ENCODE measurements at regions not wholly inside any gene's neighbourhood (a gene's known extent, or its start where the extent isn't known, plus 50 kb on each side); places are given as distances from the start of the nearest gene placed in this dataset.
"Not testable (repeated sequence)": the region's sequence is repeated elsewhere in the genome, so short reads cannot be mapped to it uniquely, and the experiment has no call there.

GRCh38 chr9:135296735-135297455, 182.7 kb upstream of the PPP1R26 start:
- no peak for DNase-seq (ENCODE audit: low read depth)

GRCh38 chr9:135297456-135298075, 182.0 kb upstream of the PPP1R26 start:
- DNase-seq (ENCODE audit: low read depth): no peak

GRCh38 chr9:135299239-135299590, 180.4 kb upstream of the PPP1R26 start:
- no peak for DNase-seq (ENCODE audit: low read depth)

DNA sequence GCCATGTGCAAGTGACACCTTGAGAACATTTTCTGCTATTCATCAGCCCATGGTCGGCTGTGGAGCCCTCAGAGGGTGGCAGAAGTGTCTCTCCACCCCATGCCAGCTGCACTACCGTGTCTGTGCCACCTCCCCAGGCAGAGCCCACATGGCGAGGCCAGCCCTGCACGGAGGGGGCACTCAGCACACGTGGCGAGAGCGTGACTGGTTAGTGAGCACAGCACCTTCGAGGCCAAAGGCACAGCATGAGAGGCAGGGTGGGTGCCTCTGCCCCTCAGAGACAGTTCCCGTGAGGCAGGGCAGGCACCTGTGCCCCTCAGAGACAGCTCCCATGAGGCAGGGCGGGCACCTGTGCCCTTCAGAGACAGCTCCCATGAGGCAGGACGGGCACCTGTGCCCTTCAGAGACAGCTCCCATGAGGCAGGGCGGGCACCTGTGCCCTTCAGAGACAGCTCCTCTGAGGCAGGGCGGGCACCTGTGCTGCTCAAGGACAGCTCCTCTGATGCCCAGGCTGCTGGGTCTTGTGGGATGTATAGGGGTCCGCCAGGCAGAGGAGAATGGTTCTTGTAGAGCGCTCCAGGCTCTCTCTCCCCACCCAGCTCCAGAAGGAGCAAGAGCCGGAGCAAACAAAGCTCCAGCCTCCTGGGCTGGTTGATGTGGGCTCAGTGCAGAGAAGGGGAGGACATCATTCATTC, 179.8 kb upstream of the PPP1R26 start:
- DNase-seq (ENCODE audit: low read depth): no peak

- DNase-seq (ENCODE audit: low read depth): no peak
Observed at GRCh38 chr9:135300346-135301141, 179.0 kb upstream of the PPP1R26 start.

- DNase-seq (ENCODE audit: low read depth): no peak
Observed at GRCh38 chr9:135301271-135302263, 178.0 kb upstream of the PPP1R26 start.

DNA sequence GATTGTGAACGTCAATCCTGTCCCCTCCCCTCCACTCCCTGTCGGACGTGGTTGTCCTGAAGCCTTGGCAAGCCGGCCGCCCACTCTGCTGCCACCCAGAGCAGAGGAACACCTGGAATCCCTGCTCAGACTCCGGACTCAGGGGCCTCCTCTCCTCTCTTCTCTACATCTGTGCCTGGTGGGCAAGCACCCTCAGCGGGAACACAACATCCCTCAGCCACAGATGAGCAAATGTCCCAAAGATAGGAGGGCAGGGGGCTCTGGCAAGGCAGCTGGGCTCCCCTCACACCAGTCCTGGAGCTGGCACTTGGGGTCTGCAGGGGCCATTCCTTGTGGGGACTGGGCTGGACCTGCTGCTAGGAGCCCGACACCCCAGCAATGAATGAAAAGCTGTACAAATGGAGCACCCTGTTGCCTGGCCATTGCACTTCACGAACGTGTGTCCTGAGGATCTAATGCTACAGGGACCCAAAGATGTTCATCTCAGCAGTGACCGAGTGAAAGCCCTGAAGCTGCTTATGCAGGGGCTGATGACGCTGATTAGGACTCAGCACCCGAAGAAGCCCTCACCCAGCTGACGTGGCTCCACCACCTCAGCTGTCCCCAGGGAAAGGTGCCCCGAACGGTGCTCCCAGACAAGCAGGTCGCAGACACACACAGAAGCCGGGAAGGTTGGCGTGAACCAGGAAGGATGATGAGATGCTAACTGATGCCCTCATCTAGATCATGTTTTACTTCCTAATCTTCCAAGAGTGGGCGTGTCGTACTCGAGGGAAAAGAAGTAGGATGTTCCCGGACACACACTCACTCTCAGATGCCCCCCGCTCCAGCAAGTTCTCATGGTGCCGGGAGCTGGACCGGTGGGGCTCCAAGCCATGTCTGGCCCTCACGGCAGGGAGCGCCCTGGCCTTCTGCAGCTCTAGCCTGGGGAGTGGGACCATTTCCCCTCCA, 177.0 kb upstream of the PPP1R26 start:
- no peak for DNase-seq (ENCODE audit: low read depth)

GRCh38 chr9:135303280-135303647, 176.3 kb upstream of the PPP1R26 start:
- no peak for DNase-seq (ENCODE audit: low read depth)

- no peak for DNase-seq (ENCODE audit: low read depth)
Observed at GRCh38 chr9:135303865-135304499, 175.6 kb upstream of the PPP1R26 start.

DNA sequence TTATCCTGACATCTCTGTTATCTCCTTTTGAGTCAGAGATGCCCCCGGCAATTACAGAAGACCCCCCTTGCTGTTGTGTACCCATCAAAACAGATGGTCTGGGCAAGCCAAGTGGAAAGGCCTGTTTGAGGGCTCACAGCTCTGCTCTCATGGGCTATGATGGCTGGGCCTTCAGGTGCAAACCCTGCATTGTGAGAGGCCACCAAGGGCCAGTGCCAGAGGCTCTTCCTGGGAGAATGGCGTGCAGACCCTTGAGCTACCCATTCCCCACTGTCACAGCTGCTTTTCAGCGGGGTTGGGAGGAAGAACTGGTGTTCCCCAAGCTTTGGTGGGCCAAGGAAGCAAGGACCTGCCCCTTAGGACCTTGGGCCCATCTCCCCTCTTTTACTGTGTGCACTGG, 174.7 kb upstream of the PPP1R26 start:
- no peak for DNase-seq (ENCODE audit: low read depth)

DNA sequence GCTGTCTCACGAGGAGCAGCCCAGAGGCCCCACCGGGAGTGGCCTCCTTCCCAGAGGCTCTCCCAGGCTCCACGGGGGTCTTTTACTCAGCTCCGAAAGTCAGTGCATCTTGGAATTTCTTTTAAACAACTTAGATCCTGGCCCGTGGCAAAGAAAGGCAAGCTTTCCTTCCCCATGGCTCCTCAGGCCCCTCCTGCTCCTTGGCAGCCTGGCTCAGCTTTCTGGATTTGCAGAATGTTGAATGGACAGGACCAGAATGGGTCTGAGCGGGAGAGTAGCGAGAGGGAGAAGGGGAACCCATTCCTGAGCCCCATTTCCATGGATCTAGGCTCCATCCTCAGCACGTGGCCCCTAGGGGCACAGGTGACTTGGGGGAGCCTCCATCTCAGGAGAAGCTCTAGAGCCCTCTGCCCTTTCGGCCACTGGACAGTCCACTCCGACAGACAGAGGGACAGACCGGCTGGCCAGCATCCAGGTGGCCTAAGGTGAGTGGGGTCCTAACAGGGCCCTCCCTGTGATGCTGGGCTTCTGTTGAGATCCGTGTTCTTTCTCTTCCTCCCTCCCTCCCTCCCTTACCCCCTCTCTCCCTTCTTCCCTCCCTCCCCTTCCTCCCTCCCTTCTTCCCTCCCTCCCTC, 173.9 kb upstream of the PPP1R26 start:
- DNase-seq (ENCODE audit: low read depth): no peak

DNA sequence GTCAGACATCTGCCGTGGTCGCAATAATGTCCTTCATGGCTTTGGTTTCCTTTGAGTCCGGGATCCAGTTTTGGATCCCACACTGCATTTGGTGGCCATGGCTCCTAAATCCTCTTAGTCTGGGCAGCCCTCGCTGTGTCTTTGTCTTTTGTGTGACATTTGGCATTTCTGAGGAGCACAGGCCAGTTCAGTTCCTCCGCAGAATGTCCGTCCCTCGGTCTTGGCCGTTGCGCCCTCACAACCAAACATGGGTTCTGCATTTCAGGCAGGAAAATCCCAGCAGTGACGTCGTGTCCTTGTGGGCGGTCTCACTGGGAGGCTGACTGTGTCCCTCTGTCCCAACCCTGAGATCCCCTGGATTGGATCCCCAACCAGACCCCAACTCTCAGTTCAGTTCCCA, 172.9 kb upstream of the PPP1R26 start:
- DNase-seq (ENCODE audit: low read depth): no peak

DNA sequence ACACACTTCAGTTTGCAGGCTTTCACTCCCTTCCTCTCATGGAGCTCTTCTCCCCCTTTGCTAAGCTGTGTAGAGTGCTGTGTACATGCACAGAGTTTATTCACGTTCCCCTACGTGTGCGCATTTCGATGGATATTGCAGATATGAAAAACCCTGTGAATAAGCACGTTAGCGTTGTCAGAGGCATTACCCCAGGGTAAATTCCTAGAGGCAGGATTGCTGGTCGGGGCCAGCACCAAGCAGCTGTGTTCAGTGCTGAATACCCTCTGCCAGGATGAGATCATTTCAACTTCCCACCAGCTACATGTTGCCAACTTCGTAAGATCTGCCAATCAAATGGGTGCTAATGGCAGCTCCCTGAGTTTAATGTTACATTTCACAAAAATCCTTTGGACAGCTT, 172.3 kb upstream of the PPP1R26 start:
- no peak for DNase-seq (ENCODE audit: low read depth)

- not testable (repeated sequence) for DNase-seq (ENCODE audit: low read depth)
Observed at GRCh38 chr9:135307919-135308318, 171.7 kb upstream of the PPP1R26 start.

DNA sequence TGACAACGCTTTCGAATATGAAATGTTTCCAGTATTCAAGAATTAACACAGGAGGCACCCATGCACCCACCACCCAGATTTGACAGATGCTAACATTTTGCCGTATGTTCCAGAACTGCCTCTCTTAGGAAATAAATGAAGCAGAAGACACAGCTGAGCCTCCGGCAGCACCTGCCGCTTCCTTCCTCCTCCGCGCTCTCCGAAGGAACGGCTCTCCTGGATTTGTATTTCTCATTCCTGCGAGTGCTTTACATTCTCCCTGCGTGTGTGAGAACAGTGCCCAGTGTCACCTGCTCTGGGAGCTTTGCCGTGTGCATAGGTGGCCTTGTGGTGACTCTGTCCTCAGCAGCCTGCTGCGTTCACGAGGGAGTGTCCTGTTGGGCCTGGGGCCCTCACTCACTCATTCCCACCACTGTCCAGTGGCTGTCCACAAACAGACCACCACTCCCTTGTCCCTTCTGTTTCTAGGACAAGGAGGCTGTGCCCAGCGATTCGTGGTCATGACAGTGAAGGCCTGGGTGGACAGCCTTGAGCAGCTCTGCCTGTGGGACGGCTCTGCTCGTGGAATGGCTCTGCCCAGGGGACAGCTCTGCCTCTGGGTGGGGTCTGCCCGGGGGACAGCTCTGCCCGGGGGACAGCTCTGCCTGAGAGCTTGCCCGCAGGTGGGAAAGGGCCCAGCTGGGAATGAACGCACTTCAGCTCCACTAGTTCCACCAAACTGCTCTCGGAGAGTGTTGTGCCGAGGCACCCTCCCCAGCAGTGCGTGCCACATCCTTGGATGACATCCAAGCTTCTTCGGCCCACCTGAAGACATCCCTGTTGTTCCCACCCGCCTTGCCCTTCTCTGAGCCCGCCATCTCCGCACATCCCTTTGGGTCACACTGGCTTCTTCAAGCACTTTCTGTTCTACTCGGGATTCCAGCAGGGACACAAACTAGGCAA, 170.5 kb upstream of the PPP1R26 start:
- DNase-seq (ENCODE audit: low read depth): no peak

DNA sequence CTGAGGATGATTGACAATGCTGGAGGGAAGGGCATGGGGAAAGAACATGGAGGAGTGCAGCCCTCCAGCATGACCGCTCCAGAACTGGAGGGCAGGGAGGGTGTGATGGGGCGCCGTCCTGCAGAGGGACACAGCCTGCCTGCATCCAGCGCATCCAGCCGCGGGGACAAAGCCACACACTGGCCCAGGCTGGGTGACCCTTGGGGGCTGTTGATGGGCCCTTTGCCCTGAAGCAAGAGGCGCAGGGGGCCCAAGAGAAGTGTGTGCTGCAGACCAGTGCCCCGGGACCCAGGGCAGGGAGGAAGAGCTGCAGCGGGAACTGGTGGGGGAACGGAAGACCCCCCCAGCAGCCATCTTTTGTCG, 169.8 kb upstream of the PPP1R26 start:
- DNase-seq (ENCODE audit: low read depth): no peak

- no peak for DNase-seq (ENCODE audit: low read depth)
Observed at GRCh38 chr9:135310134-135310533, 169.4 kb upstream of the PPP1R26 start.

DNA sequence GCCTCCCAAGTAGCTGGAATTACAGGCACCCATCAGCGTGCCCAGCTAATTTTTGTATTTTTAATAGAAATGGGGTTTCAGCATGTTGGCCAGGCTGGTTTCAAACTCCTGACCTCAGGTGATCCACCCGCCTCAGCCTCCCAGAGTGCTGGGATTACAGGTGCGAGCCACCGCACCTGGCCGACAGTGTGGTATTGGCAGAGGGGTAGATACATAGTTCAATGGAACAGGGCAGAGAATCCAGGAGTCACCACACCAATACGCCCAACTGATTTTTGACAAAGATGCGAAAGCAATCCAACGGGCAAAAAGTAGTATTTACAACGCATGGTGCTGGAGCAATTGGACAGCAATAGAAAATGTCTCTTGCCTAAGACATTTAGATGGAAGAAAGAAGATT, 164.0 kb upstream of the PPP1R26 start:
- DNase-seq (ENCODE audit: low read depth): no peak

Data from GM04504 (cell line).